IMR-90 (cell line): ENCODE measurements at regions not wholly inside any gene's neighbourhood (a gene's known extent, or its start where the extent isn't known, plus 50 kb on each side); places are given as distances from the start of the nearest gene placed in this dataset.

ENCODE experiments used
- ATAC-seq: fragments of 200-7000 bp; cut with Tn5 transposase; 2 replicates; pipeline ENCODE4 v1.9.1; 2020; ENCODE audit warnings: low read depth, mild to moderate bottlenecking, moderate library complexity
- BruUV-seq: library from RNA; stranded (reverse); fragments of 400-500 nt; replicated peaks from 2 replicates; lab custom pipeline; 2021; lab: Mats Ljungman, UMichigan
- CTCF ChIA-PET: fragments of 300-600 bp; formaldehyde crosslinking; extraction: SDS; loops from one replicate; lab custom pipeline; 2021; ENCODE audit warnings: antibody characterized with exemption; lab: Yijun Ruan, JAX
- POLR2A ChIA-PET: fragments of 300-600 bp; sonication (Branson Sonifier 250); formaldehyde crosslinking; loops from one replicate; lab custom pipeline; 2022; ENCODE audit warnings: antibody characterized with exemption; ENCODE audit not compliant: unreplicated experiment; lab: Charles Lee
- DNase-seq: peaks from one replicate; pipeline ENCODE4 v3.0.0; 2013
- H2AFZ ChIP-seq: replicated peaks from 2 replicates; pipeline ENCODE3; 2013; ENCODE audit warnings: low read length, mild to moderate bottlenecking; ENCODE audit not compliant: poor library complexity
- H2AK5ac ChIP-seq: 2 replicates; pipeline ENCODE4 v1.6.1; 2013; ENCODE audit warnings: low read depth, low read length, inconsistent platforms
- H2AK9ac ChIP-seq: replicated peaks from 2 replicates; pipeline ENCODE3; 2013; ENCODE audit warnings: mild to moderate bottlenecking, low read depth, low read length, moderate library complexity; ENCODE audit not compliant: poor library complexity
- H2BK120ac ChIP-seq: 2 replicates; pipeline ENCODE4 v1.6.1; 2013; ENCODE audit warnings: low read depth, low read length, inconsistent platforms
- H2BK15ac ChIP-seq: 3 replicates; pipeline ENCODE4 v1.6.1; 2013; ENCODE audit warnings: low read depth, low read length, inconsistent platforms
- H2BK20ac ChIP-seq: 2 replicates; pipeline ENCODE4 v1.6.1; 2013; ENCODE audit warnings: low read depth, mild to moderate bottlenecking, inconsistent platforms, low read length, moderate library complexity
- H2BK5ac ChIP-seq: 2 replicates; pipeline ENCODE4 v1.6.1; 2013; ENCODE audit warnings: mild to moderate bottlenecking, low read depth, low read length, inconsistent platforms; ENCODE audit not compliant: poor library complexity, severe bottlenecking
- H3K14ac ChIP-seq: replicated peaks from 2 replicates; pipeline ENCODE4 v1.6.1; 2013; ENCODE audit warnings: low read depth, low read length, inconsistent platforms
- H3K18ac ChIP-seq: 2 replicates; pipeline ENCODE4 v1.6.1; 2013; ENCODE audit warnings: low read depth, low read length, control low read depth
- H3K23ac ChIP-seq: 2 replicates; pipeline ENCODE4 v1.6.1; 2013; ENCODE audit warnings: low read depth, low read length, inconsistent platforms
- H3K27ac ChIP-seq: 2 replicates; pipeline ENCODE4 v1.5.1; 2013; ENCODE audit warnings: mild to moderate bottlenecking, control low read depth, low read length; ENCODE audit not compliant: insufficient read depth
- H3K27me3 ChIP-seq: 2 replicates; pipeline ENCODE4 v1.6.1; 2013; ENCODE audit warnings: low read length; ENCODE audit not compliant: control insufficient read depth, insufficient read depth
- H3K36me3 ChIP-seq: 2 replicates; pipeline ENCODE4 v1.6.1; 2013; ENCODE audit warnings: low read length, mixed read lengths; ENCODE audit not compliant: control insufficient read depth, insufficient read depth
- H3K4ac ChIP-seq: 2 replicates; pipeline ENCODE4 v1.6.1; 2013; ENCODE audit warnings: low read depth, low read length, inconsistent platforms
- H3K4me1 ChIP-seq: 2 replicates; pipeline ENCODE4 v1.6.1; 2013; ENCODE audit warnings: low read length, mixed read lengths; ENCODE audit not compliant: control insufficient read depth, insufficient read depth
- H3K4me2 ChIP-seq: 2 replicates; pipeline ENCODE4 v1.6.1; 2013; ENCODE audit warnings: low read depth, mild to moderate bottlenecking, control low read depth, low read length, moderate library complexity
- H3K4me3 ChIP-seq: 2 replicates; pipeline ENCODE4 v1.5.1; 2013; ENCODE audit warnings: low read depth, mild to moderate bottlenecking, control low read depth, low read length, moderate library complexity; ENCODE audit not compliant: insufficient read depth
- H3K56ac ChIP-seq: 2 replicates; pipeline ENCODE4 v1.6.1; 2013; ENCODE audit warnings: low read length, inconsistent platforms; ENCODE audit not compliant: insufficient read depth; ENCODE audit errors: extremely low read depth
- H3K79me1 ChIP-seq, 2 experiments: 2 replicates each; pipeline ENCODE4 v1.6.1; 2013; ENCODE audit warnings: low read length in 2 of 2, inconsistent platforms in 1 of 2, low read depth in 1 of 2
- H3K9ac ChIP-seq: 2 replicates; pipeline ENCODE4 v1.6.1; 2013; ENCODE audit warnings: low read depth, low read length, control low read depth
- H3K9me1 ChIP-seq: 2 replicates; pipeline ENCODE4 v1.6.1; 2013; ENCODE audit warnings: low read length, inconsistent platforms; ENCODE audit not compliant: insufficient read depth
- H3K9me3 ChIP-seq: 2 replicates; pipeline ENCODE4 v1.6.1; 2013; ENCODE audit warnings: low read length; ENCODE audit not compliant: control insufficient read depth, insufficient read depth
- H4K20me1 ChIP-seq: 2 replicates; pipeline ENCODE4 v1.6.1; 2013; ENCODE audit warnings: low read length, inconsistent platforms; ENCODE audit not compliant: insufficient read depth
- H4K5ac ChIP-seq: 2 replicates; pipeline ENCODE4 v1.6.1; 2013; ENCODE audit warnings: mild to moderate bottlenecking, low read depth, low read length, control low read depth
- H4K8ac ChIP-seq, 2 experiments: 2 replicates each; pipeline ENCODE4 v1.6.1; 2013; ENCODE audit warnings: low read depth in 2 of 2, low read length in 2 of 2, control low read depth in 1 of 2, inconsistent platforms in 1 of 2
- H4K91ac ChIP-seq: 2 replicates; pipeline ENCODE4 v1.6.1; 2013; ENCODE audit warnings: low read depth, low read length, inconsistent platforms; ENCODE audit not compliant: insufficient read depth
- FOS ChIP-seq: fragments of 150-350 bp; IDR thresholded peaks from 2 replicates; pipeline ENCODE4 v1.6.1; 2016; ENCODE audit warnings: low read depth, low read length
- MAFK ChIP-seq: IDR thresholded peaks from 2 replicates; pipeline ENCODE4 v1.6.1; 2012; ENCODE audit warnings: low read depth, low read length, improper control_type of control experiment
- POLR2A ChIP-seq: IDR thresholded peaks from 2 replicates; pipeline ENCODE4 v1.6.1; 2012; ENCODE audit warnings: mild to moderate bottlenecking, low read depth, low read length
- RCOR1 ChIP-seq: IDR thresholded peaks from 2 replicates; pipeline ENCODE4 v1.6.1; 2012; ENCODE audit warnings: mild to moderate bottlenecking, low read length, improper control_type of control experiment; ENCODE audit not compliant: insufficient replicate concordance
- RFX5 ChIP-seq: IDR thresholded peaks from 2 replicates; pipeline ENCODE4 v1.8.0; 2012; ENCODE audit warnings: low read depth, mild to moderate bottlenecking, low read length, moderate library complexity
- SMC3 ChIP-seq: fragments of 150-350 bp; IDR thresholded peaks from 2 replicates; pipeline ENCODE4 v1.6.1; 2016; ENCODE audit warnings: low read depth, mild to moderate bottlenecking, antibody characterized with exemption, low read length, moderate library complexity
- WGBS, 2 experiments: methylation state at CpG; one replicate each; pipeline versions ENCODE4 v1.1.5 to v1.1.7; 2013; ENCODE audit warnings: missing lambda C conversion rate in 2 of 2; ENCODE audit not compliant: insufficient read length in 1 of 2; ENCODE audit errors: extremely low coverage in 2 of 2; 5-methylcytosine and 5-hydroxymethylcytosine counted together
- dilution Hi-C: fragments of 300-500 bp; cut with HindIII; formaldehyde crosslinking; loops from one replicate; pipeline ENCODE4 v1.14.3; 2018; ENCODE audit warnings: low sequenced_read_pairs; ENCODE audit not compliant: unreplicated experiment
- in situ Hi-C: fragments of 300-500 bp; cut with MboI; formaldehyde crosslinking; loops from 3 replicates; pipeline ENCODE4 v1.14.3; 2019; ENCODE audit warnings: low sequenced_read_pairs, inconsistent platforms, mixed read lengths
- intact Hi-C: fragments of 100-400 bp; cut with micrococcal nuclease; formaldehyde crosslinking; loops from 2 replicates; pipeline ENCODE4 v1.10.0; 2022

GRCh38 chrX:109187473-109188168, 294.3 kb downstream of the GUCY2F start:
- Histone ChIP-seq H3K27me3 (peaks cover 4% of the 10 kb centered on the region; the same call in 1 of the 2 replicates), H2BK120ac (no peak overlapping the region), H3K9me1 (no peaks in the 10 kb centered on the region), H3K79me1 (no peaks in the 10 kb centered on the region), H4K8ac (no peak overlapping the region), H3K9ac (no peak overlapping the region), H3K9me3 (no peaks in the 10 kb centered on the region; the same call in 1 of the 2 replicates), H2BK5ac (no peak overlapping the region), H4K5ac (no peak overlapping the region), H4K91ac (no peak overlapping the region), H3K56ac (no peak overlapping the region), H2BK20ac (no peak overlapping the region), H3K4me2 (no peak overlapping the region), H2AFZ (no peak overlapping the region), H3K4ac (no peak overlapping the region), H3K4me1 (no peaks in the 10 kb centered on the region), H3K27ac (no peak overlapping the region), H3K36me3 (no peaks in the 10 kb centered on the region), H3K23ac (no peak overlapping the region), H3K4me3 (no peak overlapping the region), H3K18ac (no peak overlapping the region), H2BK15ac (no peak overlapping the region), H3K14ac (no peak overlapping the region), H2AK9ac (no peak overlapping the region), H2AK5ac (no peak overlapping the region), H4K20me1 (no peaks in the 10 kb centered on the region)
- in situ Hi-C loops = no loop called here
- ChIA-PET POLR2A (no interaction called here), CTCF (no interaction called here)
- TF ChIP-seq FOS = no peak
- no peak for TF ChIP-seq MAFK
- no peak for TF ChIP-seq POLR2A
- TF ChIP-seq RFX5 = no peak
- TF ChIP-seq RCOR1 = no peak
- no peak for TF ChIP-seq SMC3
- WGBS, 2 experiments = no CpG with 5 or more reads among the region's 2 CpGs
- intact Hi-C loops = no loop called here
- dilution Hi-C loops = no loop called here
- ATAC-seq (no peak), DNase-seq (no peak)
- no TSS peak for BruUV-seq
